HG03139 (cell line): ENCODE measurements at regions not wholly inside any gene's neighbourhood (a gene's known extent, or its start where the extent isn't known, plus 50 kb on each side); places are given as distances from the start of the nearest gene placed in this dataset.

ENCODE experiments used
- ATAC-seq: cut with Tn5 transposase; IDR thresholded peaks from one replicate; pipeline ENCODE4 v1.9.1; 2021; ENCODE audit not compliant: unreplicated experiment

GRCh38 chr9:7894231-7894630, 94.7 kb upstream of the DMAC1 start:
- ATAC-seq: no peak

GRCh38 chr9:7892975-7893374, 93.4 kb upstream of the DMAC1 start:
- ATAC-seq: no peak

- no peak for ATAC-seq
These were observed 80.1 kb upstream of the DMAC1 start for GRCh38 chr9:7879551-7880245.

- no peak for ATAC-seq
These were observed 72.6 kb upstream of the DMAC1 start for GRCh38 chr9:7871977-7872730.

- ATAC-seq: no peak
These were observed 69.8 kb upstream of the DMAC1 start for GRCh38 chr9:7869340-7869739.

- no peak for ATAC-seq
These were observed 62.6 kb upstream of the DMAC1 start for GRCh38 chr9:7862170-7862569.

- ATAC-seq: no peak
These were observed 61.5 kb upstream of the DMAC1 start for GRCh38 chr9:7861086-7861485.

- ATAC-seq: no peak
These were observed 60.7 kb upstream of the DMAC1 start for GRCh38 chr9:7860335-7860709.

- no peak for ATAC-seq
These were observed 60.2 kb upstream of the DMAC1 start for GRCh38 chr9:7859701-7860334.

- ATAC-seq: no peak
These were observed 58.6 kb upstream of the DMAC1 start for GRCh38 chr9:7858166-7858565.

GRCh38 chr9:7854763-7855162, 55.2 kb upstream of the DMAC1 start:
- ATAC-seq: no peak
